Stomach (tissue), 8 donors: ENCODE measurements at regions not wholly inside any gene's neighbourhood (a gene's known extent, or its start where the extent isn't known, plus 50 kb on each side); places are given as distances from the start of the nearest gene placed in this dataset.

Experiments
- DNase-seq, 2 donors: peaks; one replicate each; pipeline versions ENCODE4 v3.0.0 to v3.0.0-alpha.2; 2013 to 2019
- H3K27ac ChIP-seq, 5 donors: fragments of 200-600 bp in 4 of 5; sonication (generic) in 4 of 5; one replicate each; pipeline ENCODE4 v1.5.1; 2013 to 2019; ENCODE audit warnings: mild to moderate bottlenecking in 1 of 5, moderate library complexity in 1 of 5
- H3K27me3 ChIP-seq, 3 donors: fragments of 200-600 bp; sonication (generic); one replicate each; pipeline ENCODE4 v1.5.1; 2017 to 2019; ENCODE audit warnings: mixed run types in 1 of 3
- H3K36me3 ChIP-seq, 4 donors: fragments of 200-600 bp; sonication (generic); 1 replicate in 3 of 4; 2 replicates in 1 of 4; pipeline ENCODE4 v1.5.1; 2016 to 2019
- H3K4me1 ChIP-seq, 4 donors: fragments of 200-600 bp; sonication (generic); one replicate each; pipeline ENCODE4 v1.5.1; 2016 to 2019
- H3K4me3 ChIP-seq, 4 donors: fragments of 200-600 bp; sonication (generic) in 3 of 4; one replicate each; pipeline ENCODE4 v1.5.1; 2016 to 2019; ENCODE audit warnings: mild to moderate bottlenecking in 1 of 4
- H3K9me3 ChIP-seq, 4 donors: fragments of 200-600 bp; sonication (generic); one replicate each; pipeline ENCODE4 v1.5.1; 2016 to 2019
- CTCF ChIP-seq, 7 experiments: fragments of 450-650 bp in 4 of 7; fragments of 200-600 bp in 3 of 7; sonication (generic) in 3 of 7; IDR thresholded peaks; one replicate each; pipeline ENCODE4 v1.5.1; 2016 to 2019; ENCODE audit warnings: antibody characterized with exemption in 7 of 7, control low read depth in 2 of 7, mild to moderate bottlenecking in 1 of 7
- EP300 ChIP-seq: sonication (generic); formaldehyde crosslinking; IDR thresholded peaks from one replicate; pipeline ENCODE4 v1.6.1; 2017; ENCODE audit warnings: antibody characterized with exemption
- POLR2A ChIP-seq, 4 donors: fragments of 450-650 bp; IDR thresholded peaks; one replicate each; pipeline ENCODE4 v1.6.1; 2016; ENCODE audit warnings: antibody characterized with exemption in 4 of 4, control low read depth in 2 of 4, mild to moderate bottlenecking in 1 of 4, moderate library complexity in 1 of 4
- POLR2AphosphoS5 ChIP-seq, 3 donors: sonication (generic); formaldehyde crosslinking; IDR thresholded peaks; one replicate each; pipeline ENCODE4 v1.6.1; 2016; ENCODE audit warnings: antibody characterized with exemption in 3 of 3
- WGBS, 5 donors: extraction: QIAGEN DNeasy Blood & Tissue Kit in 3 of 5; methylation state at CpG; one replicate each; pipeline versions ENCODE4 v1.1.5 to v1.1.7; 2013 to 2018; 5-methylcytosine and 5-hydroxymethylcytosine counted together
- intact Hi-C: fragments of 100-400 bp; cut with DNase I; formaldehyde crosslinking; loops from one replicate; pipeline ENCODE4 v1.15.1; 2023; ENCODE audit warnings: low total_unique reads
- donor health status: healthy with polysubstance abuse.
- donor health status: Bipolar disorder and iron deficiency.
- donor health status: healthy.

DNA sequence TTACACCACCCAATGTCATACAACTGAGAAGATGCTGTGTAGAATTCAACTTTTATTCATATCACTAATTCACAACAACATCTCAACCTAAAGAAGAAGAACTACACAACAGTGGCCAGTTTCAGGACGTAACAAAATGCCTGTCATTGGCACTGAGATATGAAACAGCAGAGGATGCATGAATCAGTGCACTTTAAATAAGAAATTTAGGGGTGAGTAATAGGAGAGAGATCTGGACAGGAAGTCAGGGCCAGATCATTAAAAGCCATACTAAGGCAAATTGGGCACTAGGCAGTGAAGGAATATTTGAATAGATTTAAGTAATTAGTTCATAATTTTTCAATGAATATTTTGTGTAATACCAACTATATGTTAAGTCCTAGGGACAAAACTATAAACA, 510.5 kb downstream of the PLPP3 start:
- peaks cover 0 to 13% (median 0%) of the 10 kb centered on the region in 4 donors for H3K4me1 ChIP-seq
- H3K27me3 ChIP-seq, result no peaks in the 10 kb centered on the region
- WGBS, 5 donors, result 29 to 67% (median 43%) methylated on average over 1 of the region's 1 CpG
- no peaks in the 10 kb centered on the region for H3K9me3 ChIP-seq
- DNase-seq, result no peak
- intact Hi-C loops, result no loop called here
- H3K36me3 ChIP-seq, result no peaks in the 10 kb centered on the region
- no peak overlapping the region for H3K27ac ChIP-seq
- no peak overlapping the region for H3K4me3 ChIP-seq
- TF ChIP-seq CTCF (IDR thresholded peaks at IDR 0.05) (no peak), POLR2AphosphoS5 (IDR thresholded peaks at IDR 0.05) (no peak), POLR2A (IDR thresholded peaks at IDR 0.05) (no peak), EP300 (no peak)

GRCh38 chr1:56068210-56068609, 511.2 kb downstream of the PLPP3 start:
- WGBS, 5 donors, result 80 to 87% (median 84%) methylated on average over 6 of the region's 6 CpGs
- Histone ChIP-seq H3K4me3 (no peak overlapping the region), H3K27me3 (no peaks in the 10 kb centered on the region), H3K36me3 (no peaks in the 10 kb centered on the region), H3K9me3 (no peaks in the 10 kb centered on the region), H3K4me1 (peaks cover 0 to 7% (median 0%) of the 10 kb centered on the region in 4 donors), H3K27ac (no peak overlapping the region)
- no peak for DNase-seq
- intact Hi-C loops, result no loop called here
- TF ChIP-seq EP300, result no peak
- no peak for TF ChIP-seq CTCF (IDR thresholded peaks at IDR 0.05)
- TF ChIP-seq POLR2AphosphoS5 (IDR thresholded peaks at IDR 0.05), result no peak
- TF ChIP-seq POLR2A (IDR thresholded peaks at IDR 0.05), result no peak

DNA sequence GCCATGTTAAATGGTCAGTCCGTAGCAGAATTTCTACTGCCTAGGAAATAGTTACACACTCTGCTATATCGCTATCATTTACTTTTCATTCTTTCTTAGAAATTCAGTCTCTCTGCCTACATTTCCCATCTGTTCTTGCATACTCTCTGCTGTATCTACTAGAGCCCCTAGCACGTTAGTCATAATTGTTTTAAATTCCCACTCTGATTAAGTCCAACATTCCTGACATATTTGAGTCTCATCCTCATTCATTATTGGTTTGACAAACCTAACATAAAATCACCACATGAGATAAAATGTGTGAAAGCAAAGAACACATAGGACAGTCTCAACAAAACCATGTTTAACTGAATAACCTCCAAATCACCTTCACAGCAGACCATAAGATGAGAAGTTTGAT, 513.6 kb downstream of the PLPP3 start:
- H3K27me3 ChIP-seq, result no peaks in the 10 kb centered on the region
- intact Hi-C loops, result no loop called here
- H3K4me3 ChIP-seq, result no peak overlapping the region
- TF ChIP-seq CTCF (IDR thresholded peaks at IDR 0.05), result no peak
- no peak for TF ChIP-seq EP300
- no peak for TF ChIP-seq POLR2AphosphoS5 (IDR thresholded peaks at IDR 0.05)
- TF ChIP-seq POLR2A (IDR thresholded peaks at IDR 0.05), result no peak
- H3K27ac ChIP-seq, result no peak overlapping the region
- no peaks in the 10 kb centered on the region for H3K4me1 ChIP-seq
- H3K36me3 ChIP-seq, result no peaks in the 10 kb centered on the region
- no peak for DNase-seq
- 48 to 79% (median 59%) methylated on average over 3 of the region's 3 CpGs for WGBS, 5 donors
- H3K9me3 ChIP-seq, result no peaks in the 10 kb centered on the region

DNA sequence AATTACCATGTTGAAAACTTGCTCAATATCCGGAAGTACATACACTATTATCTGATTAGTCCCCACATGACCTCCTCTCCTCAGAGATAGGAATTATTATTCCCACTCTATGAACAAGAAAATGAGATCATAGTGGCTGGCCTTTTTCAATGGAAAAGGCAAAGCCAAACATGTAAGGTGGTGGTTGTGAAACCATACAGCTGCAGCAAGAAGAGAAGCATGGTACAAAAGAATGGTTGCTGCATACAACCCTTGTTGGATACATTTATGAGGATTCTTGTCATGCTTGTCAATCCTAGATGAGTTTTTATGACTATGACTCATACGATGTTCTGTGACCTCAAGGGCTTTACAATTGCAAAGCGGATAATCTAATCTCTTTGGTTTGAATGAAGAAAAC, 514.7 kb downstream of the PLPP3 start:
- Histone ChIP-seq H3K27me3 (no peaks in the 10 kb centered on the region), H3K36me3 (no peaks in the 10 kb centered on the region), H3K4me3 (no peak overlapping the region), H3K27ac (no peak overlapping the region), H3K4me1 (no peaks in the 10 kb centered on the region), H3K9me3 (no peaks in the 10 kb centered on the region)
- 62 to 78% (median 74%) methylated on average over 3 of the region's 3 CpGs for WGBS, 5 donors
- DNase-seq, result no peak
- TF ChIP-seq POLR2AphosphoS5 (IDR thresholded peaks at IDR 0.05) (no peak), CTCF (IDR thresholded peaks at IDR 0.05) (no peak), EP300 (no peak), POLR2A (IDR thresholded peaks at IDR 0.05) (no peak)
- intact Hi-C loops, result no loop called here
